WTC11 (cell line): ENCODE measurements at regions not wholly inside any gene's neighbourhood (a gene's known extent, or its start where the extent isn't known, plus 50 kb on each side); places are given as distances from the start of the nearest gene placed in this dataset.

Experiments used
- ATAC-seq: fragments of 200-7000 bp; cut with Tn5 transposase; 2 replicates; pipeline ENCODE4 v1.10.0; 2021; ENCODE audit warnings: mild to moderate bottlenecking, moderate library complexity
- CTCF ChIA-PET: fragments of 300-600 bp; sonication (Branson Sonifier 250); formaldehyde crosslinking; loops from one replicate; lab custom pipeline; 2021; ENCODE audit warnings: antibody characterized with exemption; lab: Charles Lee
- POLR2A ChIA-PET: fragments of 350-600 bp; sonication (Branson Sonifier 250); formaldehyde crosslinking; loops from one replicate; lab custom pipeline; 2021; ENCODE audit warnings: antibody characterized with exemption; lab: Charles Lee
- DNase-seq: peaks from one replicate; pipeline ENCODE4 v3.0.0; 2021; ENCODE audit warnings: low spot score
- H3K27ac Mint-ChIP-seq: 2 replicates; pipeline ENCODE4 v1.8.0; 2021; ENCODE audit warnings: mixed read lengths
- H3K27me3 Mint-ChIP-seq: 2 replicates; pipeline ENCODE4 v1.8.0; 2021; ENCODE audit warnings: low read depth, mild to moderate bottlenecking, moderate library complexity, mixed read lengths
- H3K36me3 Mint-ChIP-seq: 2 replicates; pipeline ENCODE4 v1.8.0; 2021; ENCODE audit warnings: mixed read lengths
- H3K4me1 Mint-ChIP-seq: 2 replicates; pipeline ENCODE4 v1.8.0; 2022; ENCODE audit warnings: mixed read lengths
- H3K4me3 Mint-ChIP-seq: 2 replicates; pipeline ENCODE4 v1.8.0; 2021; ENCODE audit warnings: mild to moderate bottlenecking, moderate library complexity, mixed read lengths
- H3K9me3 Mint-ChIP-seq: 2 replicates; pipeline ENCODE4 v1.8.0; 2021; ENCODE audit warnings: mixed read lengths
- ELF4 ChIP-seq: sonication (generic); formaldehyde crosslinking; IDR thresholded peaks from 2 replicates; pipeline ENCODE4 v1.8.1; 2022; ENCODE audit warnings: low read depth, mild to moderate bottlenecking, moderate library complexity, missing genetic modification reagents
- EMX1 ChIP-seq: fragments of 250-450 bp; sonication (Bioruptor Pico); IDR thresholded peaks from 2 replicates; pipeline ENCODE4 v1.8.0; 2021; ENCODE audit warnings: mild to moderate bottlenecking
- FOXJ3 ChIP-seq: sonication (generic); formaldehyde crosslinking; IDR thresholded peaks from 2 replicates; pipeline ENCODE4 v1.9.0; 2021; ENCODE audit warnings: missing genetic modification reagents, mild to moderate bottlenecking, borderline replicate concordance
- GRHL2 ChIP-seq: fragments of 250-450 bp; sonication (Bioruptor Pico); IDR thresholded peaks from 2 replicates; pipeline ENCODE4 v1.8.0; 2022; ENCODE audit warnings: mild to moderate bottlenecking, moderate library complexity; ENCODE audit not compliant: insufficient replicate concordance, severe bottlenecking
- GTF2I ChIP-seq: fragments of 250-450 bp; sonication (Bioruptor Pico); conservative IDR thresholded peaks from 2 replicates; pipeline ENCODE4 v1.4.0; 2021; ENCODE audit warnings: mild to moderate bottlenecking
- MYBL2 ChIP-seq: sonication (generic); formaldehyde crosslinking; IDR thresholded peaks from 2 replicates; pipeline ENCODE4 v1.8.1; 2023; ENCODE audit warnings: mild to moderate bottlenecking, moderate library complexity, missing genetic modification reagents
- NFE2L1 ChIP-seq: sonication (generic); formaldehyde crosslinking; IDR thresholded peaks from 2 replicates; pipeline ENCODE4 v1.8.1; 2023; ENCODE audit warnings: missing genetic modification reagents
- OVOL2 ChIP-seq: fragments of 250-450 bp; sonication (Bioruptor Pico); IDR thresholded peaks from 2 replicates; pipeline ENCODE4 v1.9.0; 2021; ENCODE audit warnings: mild to moderate bottlenecking, borderline replicate concordance
- PRRX2 ChIP-seq: fragments of 250-450 bp; sonication (Bioruptor Pico); IDR thresholded peaks from 2 replicates; pipeline ENCODE4 v1.8.0; 2021; ENCODE audit warnings: mild to moderate bottlenecking
- SMAD3 ChIP-seq: sonication (generic); formaldehyde crosslinking; IDR thresholded peaks from 2 replicates; pipeline ENCODE4 v1.8.0; 2022; ENCODE audit warnings: missing genetic modification reagents, mild to moderate bottlenecking, borderline replicate concordance
- SOX15 ChIP-seq: fragments of 250-450 bp; sonication (Bioruptor Pico); IDR thresholded peaks from 2 replicates; pipeline ENCODE4 v1.9.0; 2021; ENCODE audit warnings: mild to moderate bottlenecking
- TP53 ChIP-seq: sonication (generic); formaldehyde crosslinking; IDR thresholded peaks from 2 replicates; pipeline ENCODE4 v1.8.1; 2023; ENCODE audit warnings: mild to moderate bottlenecking, missing genetic modification reagents
- USF2 ChIP-seq: sonication (generic); formaldehyde crosslinking; IDR thresholded peaks from 2 replicates; pipeline ENCODE4 v1.8.1; 2023; ENCODE audit warnings: mild to moderate bottlenecking, missing genetic modification reagents, moderate library complexity
- ZNF138 ChIP-seq: sonication (generic); formaldehyde crosslinking; conservative IDR thresholded peaks from 2 replicates; pipeline ENCODE4 v1.8.1; 2022; ENCODE audit warnings: mild to moderate bottlenecking, moderate library complexity, missing genetic modification reagents
- ZNF232 ChIP-seq: sonication (generic); formaldehyde crosslinking; IDR thresholded peaks from 2 replicates; pipeline ENCODE4 v1.8.0; 2022; ENCODE audit warnings: mild to moderate bottlenecking, missing genetic modification reagents
- ZNF281 ChIP-seq: sonication (generic); formaldehyde crosslinking; IDR thresholded peaks from 2 replicates; pipeline ENCODE4 v1.8.0; 2023; ENCODE audit warnings: mild to moderate bottlenecking, missing genetic modification reagents
- ZNF671 ChIP-seq: fragments of 250-450 bp; sonication (Bioruptor Pico); IDR thresholded peaks from 2 replicates; pipeline ENCODE4 v1.8.0; 2021; ENCODE audit warnings: mild to moderate bottlenecking
- TF ChIP-seq, protein P1 (sequence below): fragments of 200-600 bp; IDR thresholded peaks from 2 replicates; pipeline ENCODE4 v1.8.0; 2022; ENCODE audit warnings: antibody characterized with exemption
- TF ChIP-seq, protein P2 (sequence below): sonication (generic); formaldehyde crosslinking; IDR thresholded peaks from 2 replicates; pipeline ENCODE4 v1.8.1; 2022; ENCODE audit warnings: mild to moderate bottlenecking, moderate library complexity, missing genetic modification reagents
- TF ChIP-seq, protein P3 (sequence below): sonication (generic); formaldehyde crosslinking; IDR thresholded peaks from 2 replicates; pipeline ENCODE4 v1.8.0; 2022; ENCODE audit warnings: mild to moderate bottlenecking, missing genetic modification reagents

- CTCF ChIA-PET, result no interaction called here
Measured at GRCh38 chr9:87099407-87099806, 152.1 kb upstream of the GAS1 start.

GRCh38 chr9:87100001-87100400 lies 152.7 kb upstream of the GAS1 start:
- no peaks in the 10 kb centered on the region; the same call in 1 of the 2 replicates for H3K9me3 Mint-ChIP-seq
- ChIA-PET POLR2A (no interaction called here), CTCF (no interaction called here)
- H3K36me3 Mint-ChIP-seq, result no peaks in the 10 kb centered on the region
- no peak overlapping the region for H3K27ac Mint-ChIP-seq
- no peaks in the 10 kb centered on the region for H3K4me1 Mint-ChIP-seq
- ATAC-seq (no peak), DNase-seq (no peak)
- H3K27me3 Mint-ChIP-seq, result no peaks in the 10 kb centered on the region; the same call in 1 of the 2 replicates
- TF ChIP-seq USF2, result no peak
- TF ChIP-seq NFE2L1 (CRISPR knock-in tag), result no peak
- no peak for TF ChIP-seq TP53
- no peak overlapping the region for H3K4me3 Mint-ChIP-seq

More at GRCh38 chr9:87099407-87099806, 152.1 kb upstream of the GAS1 start:
- DNase-seq (no peak), ATAC-seq (no peak)
- Mint-ChIP-seq H3K27me3 (no peaks in the 10 kb centered on the region; the same call in 1 of the 2 replicates), H3K4me3 (no peak overlapping the region), H3K4me1 (no peaks in the 10 kb centered on the region), H3K36me3 (no peaks in the 10 kb centered on the region), H3K9me3 (no peaks in the 10 kb centered on the region; the same call in 1 of the 2 replicates), H3K27ac (no peak overlapping the region)
- TF ChIP-seq FOXJ3 (CRISPR knock-in tag) (no peak), PRRX2 (no peak), OVOL2 (CRISPR knock-in tag) (no peak), GRHL2 (CRISPR knock-in tag) (no peak), ELF4 (no peak), NFE2L1 (CRISPR knock-in tag) (no peak), GTF2I (CRISPR knock-in tag) (no peak), EMX1 (no peak), SMAD3 (CRISPR knock-in tag) (no peak), MYBL2 (CRISPR knock-in tag) (no peak), ZNF232 (no peak), ZNF671 (no peak), ZNF138 (CRISPR knock-in tag) (no peak), SOX15 (no peak), ZNF281 (CRISPR knock-in tag) (no peak)
- TF ChIP-seq, protein P1, sequence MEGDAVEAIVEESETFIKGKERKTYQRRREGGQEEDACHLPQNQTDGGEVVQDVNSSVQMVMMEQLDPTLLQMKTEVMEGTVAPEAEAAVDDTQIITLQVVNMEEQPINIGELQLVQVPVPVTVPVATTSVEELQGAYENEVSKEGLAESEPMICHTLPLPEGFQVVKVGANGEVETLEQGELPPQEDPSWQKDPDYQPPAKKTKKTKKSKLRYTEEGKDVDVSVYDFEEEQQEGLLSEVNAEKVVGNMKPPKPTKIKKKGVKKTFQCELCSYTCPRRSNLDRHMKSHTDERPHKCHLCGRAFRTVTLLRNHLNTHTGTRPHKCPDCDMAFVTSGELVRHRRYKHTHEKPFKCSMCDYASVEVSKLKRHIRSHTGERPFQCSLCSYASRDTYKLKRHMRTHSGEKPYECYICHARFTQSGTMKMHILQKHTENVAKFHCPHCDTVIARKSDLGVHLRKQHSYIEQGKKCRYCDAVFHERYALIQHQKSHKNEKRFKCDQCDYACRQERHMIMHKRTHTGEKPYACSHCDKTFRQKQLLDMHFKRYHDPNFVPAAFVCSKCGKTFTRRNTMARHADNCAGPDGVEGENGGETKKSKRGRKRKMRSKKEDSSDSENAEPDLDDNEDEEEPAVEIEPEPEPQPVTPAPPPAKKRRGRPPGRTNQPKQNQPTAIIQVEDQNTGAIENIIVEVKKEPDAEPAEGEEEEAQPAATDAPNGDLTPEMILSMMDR, result no peak
- TF ChIP-seq, protein P2, sequence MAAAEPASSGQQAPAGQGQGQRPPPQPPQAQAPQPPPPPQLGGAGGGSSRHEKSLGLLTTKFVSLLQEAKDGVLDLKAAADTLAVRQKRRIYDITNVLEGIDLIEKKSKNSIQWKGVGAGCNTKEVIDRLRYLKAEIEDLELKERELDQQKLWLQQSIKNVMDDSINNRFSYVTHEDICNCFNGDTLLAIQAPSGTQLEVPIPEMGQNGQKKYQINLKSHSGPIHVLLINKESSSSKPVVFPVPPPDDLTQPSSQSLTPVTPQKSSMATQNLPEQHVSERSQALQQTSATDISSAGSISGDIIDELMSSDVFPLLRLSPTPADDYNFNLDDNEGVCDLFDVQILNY, result no peak
- TF ChIP-seq, protein P3, sequence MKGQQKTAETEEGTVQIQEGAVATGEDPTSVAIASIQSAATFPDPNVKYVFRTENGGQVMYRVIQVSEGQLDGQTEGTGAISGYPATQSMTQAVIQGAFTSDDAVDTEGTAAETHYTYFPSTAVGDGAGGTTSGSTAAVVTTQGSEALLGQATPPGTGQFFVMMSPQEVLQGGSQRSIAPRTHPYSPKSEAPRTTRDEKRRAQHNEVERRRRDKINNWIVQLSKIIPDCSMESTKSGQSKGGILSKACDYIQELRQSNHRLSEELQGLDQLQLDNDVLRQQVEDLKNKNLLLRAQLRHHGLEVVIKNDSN (CRISPR knock-in tag), result no peak
- POLR2A ChIA-PET, result no interaction called here
